ENCODE measurements at regions not wholly inside any gene's neighbourhood (a gene's known extent, or its start where the extent isn't known, plus 50 kb on each side); places are given as distances from the start of the nearest gene placed in this dataset.

GRCh38 chr20:11846131-11846530 is 71.6 kb upstream of the BTBD3 start:
- no peak for TF ChIP-seq CTCF (conservative IDR thresholded peaks at IDR 0.05; ENCODE audit: low read depth in 2 of 2)
- no peak for TF ChIP-seq EZH2phosphoT487 (IDR thresholded peaks at IDR 0.05; ENCODE audit: unreplicated experiment)
- no peak for TF ChIP-seq CREB1 (CRISPR knock-in tag; IDR thresholded peaks at IDR 0.05; ENCODE audit: low read depth)
- TF ChIP-seq EZH2 (IDR thresholded peaks at IDR 0.05; ENCODE audit: low read depth, unreplicated experiment), result no peak

All from GM23338 (cell line).